ENCODE measurements at regions not wholly inside any gene's neighbourhood (a gene's known extent, or its start where the extent isn't known, plus 50 kb on each side); places are given as distances from the start of the nearest gene placed in this dataset.
"Not testable (repeated sequence)": the region's sequence is repeated elsewhere in the genome, so short reads cannot be mapped to it uniquely, and the experiment has no call there.

DNA sequence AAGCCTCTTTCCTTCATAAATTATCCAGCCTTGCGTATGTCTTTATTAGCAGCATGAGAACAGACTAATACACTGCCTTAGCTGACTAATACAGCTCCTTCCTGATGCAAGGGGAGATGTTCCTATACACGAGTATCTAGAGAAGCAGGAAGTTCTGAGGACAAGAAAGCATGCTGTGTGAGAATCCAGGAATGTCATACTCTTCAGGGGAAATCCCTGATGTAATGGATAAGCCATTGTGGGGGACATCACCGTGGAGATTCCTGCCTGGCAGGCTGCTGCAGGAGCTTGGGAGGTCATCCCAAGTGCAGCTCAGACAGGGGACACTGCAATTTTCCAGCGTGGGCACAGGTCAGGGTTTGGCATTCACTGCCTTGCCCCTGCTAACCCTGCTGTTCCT lies 476.9 kb downstream of the NR2F2 start:
- no peak for DNase-seq (ENCODE audit: low read depth in 2 of 2)

DNA sequence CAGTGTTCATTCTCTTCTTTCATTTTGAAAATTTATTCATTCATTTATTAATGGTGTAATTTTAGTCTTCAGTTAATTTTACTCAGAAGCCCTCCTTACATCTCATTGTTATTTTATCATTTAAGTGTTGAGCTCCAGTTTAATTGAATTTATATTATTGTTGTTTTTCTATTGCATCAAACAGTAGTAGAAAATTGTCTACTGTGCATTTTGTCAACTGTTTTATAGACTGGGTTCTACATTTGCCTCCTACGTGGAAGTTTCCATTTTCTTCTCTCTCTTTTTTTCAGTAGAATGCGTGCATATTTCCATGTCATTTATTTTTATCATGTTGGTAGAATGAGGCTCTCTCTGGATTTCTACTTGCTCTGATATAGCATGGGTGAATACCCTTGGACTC lies 487.4 kb downstream of the NR2F2 start:
- no peak for DNase-seq (ENCODE audit: low read depth in 2 of 2)

DNA sequence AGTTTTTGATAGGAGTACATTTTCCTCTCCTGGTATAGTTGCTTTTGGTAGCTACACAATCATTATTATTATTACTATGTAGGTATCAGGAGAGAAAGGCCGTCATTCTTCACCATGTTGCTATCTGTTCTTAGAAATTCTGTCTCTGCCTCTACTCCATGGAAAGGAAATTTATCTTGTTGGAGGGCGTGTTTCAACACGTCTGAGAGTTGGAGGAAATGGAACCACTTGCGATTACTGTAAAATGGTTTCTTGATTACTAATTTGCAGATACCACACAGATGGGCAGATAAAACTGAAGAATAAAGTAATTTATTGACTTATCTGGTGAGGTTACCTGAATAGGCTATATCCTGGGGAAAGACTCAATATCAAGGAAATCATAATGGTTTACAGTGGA lies 488.4 kb downstream of the NR2F2 start:
- no peak for DNase-seq (ENCODE audit: low read depth in 2 of 2)

DNA sequence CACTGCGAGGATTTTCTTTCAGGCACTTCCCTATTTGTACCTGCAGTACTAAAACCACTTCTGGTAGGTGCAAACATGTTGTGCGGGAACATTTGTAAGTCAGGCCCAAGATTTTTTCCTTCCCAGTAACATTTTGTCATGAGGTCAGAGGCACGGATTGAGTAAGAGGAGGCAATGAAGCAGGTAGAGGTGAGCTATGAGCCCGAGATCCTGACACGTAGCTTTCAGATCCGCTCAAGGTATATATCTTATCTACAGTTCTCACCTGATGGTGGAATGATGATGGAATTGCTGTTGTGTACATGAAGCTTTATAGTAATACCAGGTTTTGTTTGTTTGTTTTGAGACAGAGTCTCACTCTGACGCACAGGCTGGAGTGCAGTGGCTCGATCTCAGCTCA lies 497.5 kb downstream of the NR2F2 start:
- DNase-seq (ENCODE audit: low read depth in 2 of 2) = no peak

DNA sequence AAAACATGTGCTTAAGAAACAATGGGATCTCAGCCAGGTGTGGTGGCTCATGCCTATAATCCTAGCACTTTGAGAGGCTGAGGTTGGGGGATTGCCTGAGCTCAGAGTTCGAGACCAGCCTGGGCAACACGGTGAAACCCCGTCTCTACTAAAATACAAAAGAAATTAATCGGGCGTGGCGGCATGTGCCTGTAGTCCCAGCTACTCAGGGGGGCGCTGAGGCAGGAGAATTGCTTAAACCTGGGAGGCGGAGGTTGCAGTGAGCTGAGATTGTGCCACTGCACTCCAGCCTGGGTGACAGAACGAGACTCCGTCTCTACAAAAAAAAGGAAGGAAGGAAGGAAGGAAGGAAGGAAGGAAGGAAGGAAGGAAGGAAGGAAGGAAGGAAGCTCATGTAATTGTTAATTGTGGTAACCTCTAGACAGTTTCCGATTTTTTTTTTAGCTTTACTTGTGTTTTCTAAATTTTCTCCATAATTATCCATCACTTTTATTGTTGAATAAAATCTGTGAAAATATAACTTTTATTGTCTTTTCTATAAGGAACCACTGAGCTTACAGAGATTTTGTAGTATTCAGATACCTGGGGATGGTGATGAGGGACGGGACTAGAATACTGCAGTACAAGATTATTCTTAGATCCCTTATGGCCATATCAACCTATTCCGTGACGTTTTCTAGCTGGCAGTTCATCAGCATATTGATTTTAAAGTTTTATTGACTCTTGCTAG lies 506.9 kb downstream of the NR2F2 start:
- no peak for DNase-seq (ENCODE audit: low read depth in 2 of 2)

DNA sequence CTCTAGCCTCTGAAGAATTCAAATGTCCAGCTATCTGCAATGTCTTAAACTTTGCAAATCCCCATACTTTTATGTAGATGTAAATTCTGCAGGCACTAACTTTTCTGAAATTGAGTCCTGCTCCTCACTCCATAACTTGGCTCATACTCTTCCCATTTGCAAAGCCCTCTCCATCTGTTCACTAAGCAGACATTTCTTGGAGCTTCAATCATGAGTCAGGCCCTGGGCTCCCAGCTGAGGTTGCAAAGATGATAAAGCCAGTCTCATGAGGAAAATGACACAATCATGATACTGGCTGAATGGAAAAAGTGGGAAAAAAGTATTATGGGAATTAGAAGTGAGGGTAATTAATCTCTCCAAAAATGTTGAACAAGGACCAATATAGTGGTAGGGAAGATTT lies 507.6 kb downstream of the NR2F2 start:
- DNase-seq (ENCODE audit: low read depth in 2 of 2) = no peak

DNA sequence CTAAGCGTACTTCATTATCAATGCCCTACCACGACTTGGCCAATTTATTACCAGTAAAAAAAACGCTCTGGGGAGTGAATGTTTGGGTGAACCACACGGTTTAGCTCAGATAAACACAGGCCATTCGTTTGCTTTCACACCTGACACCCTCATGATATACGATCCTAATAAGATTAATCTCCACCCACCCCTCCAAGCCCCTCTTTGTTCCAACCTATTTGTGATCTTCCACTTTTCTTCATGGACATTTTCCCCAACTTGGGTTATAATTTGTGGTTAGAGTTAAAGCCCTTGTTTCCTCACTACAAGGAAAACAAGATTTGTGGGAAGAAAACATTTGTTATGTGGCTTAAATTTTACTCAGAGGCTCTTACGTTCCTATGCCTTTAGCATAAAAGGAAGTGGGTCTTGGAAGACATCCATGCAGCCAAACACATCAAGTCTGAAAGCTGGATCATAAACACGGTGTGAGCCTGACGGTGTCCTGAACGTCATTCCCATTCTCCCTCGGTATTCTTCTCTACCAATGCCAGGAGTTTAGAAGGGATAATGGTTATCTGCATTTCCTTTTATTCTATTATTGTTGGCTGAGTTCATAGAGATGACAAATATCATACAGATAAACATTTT lies 518.9 kb downstream of the NR2F2 start:
- DNase-seq (ENCODE audit: low read depth in 2 of 2) = no peak

DNA sequence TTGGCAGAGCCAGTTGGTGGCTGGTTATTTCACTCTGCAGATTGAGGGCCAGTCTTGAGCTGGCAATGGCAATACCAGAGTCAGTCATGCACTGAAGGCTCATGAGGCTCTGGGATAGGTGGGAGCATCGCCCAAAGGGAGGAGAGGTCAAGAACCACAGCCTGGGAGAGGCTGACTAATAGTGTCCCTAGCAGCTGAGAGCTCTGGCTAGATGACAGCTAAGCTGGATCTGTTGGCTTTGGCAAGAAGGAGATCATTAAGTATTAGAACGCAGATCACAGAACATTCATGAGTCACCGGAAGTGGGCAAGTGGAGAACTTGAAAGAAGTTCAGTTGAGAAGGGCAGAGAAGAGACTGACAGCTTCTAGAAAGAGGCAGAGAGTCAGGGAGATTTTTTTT lies 521.1 kb downstream of the NR2F2 start:
- no peak for DNase-seq (ENCODE audit: low read depth in 2 of 2)

DNA sequence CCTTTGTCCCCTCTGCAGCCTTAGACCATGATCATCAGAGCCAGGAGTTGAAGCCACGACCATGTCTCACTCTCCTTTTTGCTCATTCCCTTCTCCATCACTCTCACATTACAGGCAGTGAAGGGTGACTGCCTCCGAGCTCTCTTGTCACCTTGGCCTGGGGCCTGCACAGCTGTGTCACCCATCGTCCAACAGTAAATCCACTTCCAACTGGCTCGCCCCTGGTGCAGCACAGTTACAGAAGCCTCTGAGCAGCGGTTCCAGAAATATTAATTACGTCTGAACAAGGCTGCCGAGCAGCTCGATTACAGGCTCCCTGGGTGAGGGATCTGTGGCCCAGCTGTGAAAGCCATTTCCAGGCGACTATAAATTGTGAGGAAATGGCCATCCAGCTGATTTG lies 528.2 kb downstream of the NR2F2 start:
- DNase-seq (ENCODE audit: low read depth in 2 of 2) = no peak

DNA sequence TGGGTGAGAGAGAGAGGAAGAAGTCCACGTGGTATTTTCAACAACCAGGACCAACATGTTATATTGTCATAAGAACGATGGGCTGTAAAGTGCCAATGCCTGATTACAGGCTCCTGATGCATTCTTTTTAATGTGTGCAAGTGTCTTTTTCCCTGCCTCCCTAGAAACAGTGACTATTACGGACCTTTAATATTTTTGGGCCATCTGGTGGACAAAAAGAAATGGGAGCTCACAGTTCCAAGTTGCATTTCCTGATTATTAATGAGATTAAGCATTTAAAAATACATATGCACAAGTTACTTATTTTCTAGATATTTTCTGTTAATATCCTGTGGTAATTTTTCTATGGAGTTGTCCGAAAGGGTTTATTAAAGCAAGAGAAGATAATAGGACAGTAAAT lies 530.2 kb downstream of the NR2F2 start:
- DNase-seq (ENCODE audit: low read depth in 2 of 2) = no peak

DNA sequence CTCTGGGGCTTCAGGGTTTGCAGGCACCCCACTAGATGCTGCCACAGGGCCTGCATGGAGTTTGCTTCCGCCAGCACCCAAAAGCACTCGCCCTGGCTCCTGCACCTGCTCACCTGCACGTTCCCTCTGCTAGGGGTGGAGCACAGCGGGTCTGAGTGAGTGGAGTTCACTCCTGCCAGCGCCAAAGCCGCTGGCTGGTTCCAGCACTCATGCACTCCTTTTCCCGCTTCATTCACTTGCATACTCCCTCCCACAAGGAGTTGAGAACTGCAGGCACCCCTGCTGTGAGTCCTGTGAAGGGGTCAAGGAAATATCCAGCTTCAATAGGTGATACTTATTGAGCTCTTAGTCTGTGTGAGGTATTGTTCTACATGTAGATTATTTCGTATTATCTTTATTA lies 537.5 kb downstream of the NR2F2 start:
- DNase-seq (ENCODE audit: low read depth in 2 of 2) = no peak

DNA sequence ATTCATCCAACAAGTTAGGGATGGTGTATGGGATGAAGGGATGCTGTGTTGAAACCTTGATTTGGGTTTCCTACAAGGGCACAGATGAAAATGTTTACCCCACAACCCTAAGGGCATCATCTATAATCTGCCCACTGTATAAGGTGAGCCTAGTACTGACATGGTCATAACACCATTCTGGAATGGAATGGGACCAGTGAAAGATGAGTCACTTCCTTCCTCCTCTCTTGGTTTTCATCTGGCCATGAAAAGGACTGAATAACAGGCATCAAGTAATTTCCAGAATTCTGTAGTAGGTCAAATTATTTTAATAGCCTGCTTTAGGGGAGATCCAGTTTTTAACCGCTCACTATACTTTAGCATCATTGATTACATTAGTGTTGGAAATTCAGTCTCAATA lies 538.6 kb downstream of the NR2F2 start:
- DNase-seq (ENCODE audit: low read depth in 2 of 2) = no peak

DNA sequence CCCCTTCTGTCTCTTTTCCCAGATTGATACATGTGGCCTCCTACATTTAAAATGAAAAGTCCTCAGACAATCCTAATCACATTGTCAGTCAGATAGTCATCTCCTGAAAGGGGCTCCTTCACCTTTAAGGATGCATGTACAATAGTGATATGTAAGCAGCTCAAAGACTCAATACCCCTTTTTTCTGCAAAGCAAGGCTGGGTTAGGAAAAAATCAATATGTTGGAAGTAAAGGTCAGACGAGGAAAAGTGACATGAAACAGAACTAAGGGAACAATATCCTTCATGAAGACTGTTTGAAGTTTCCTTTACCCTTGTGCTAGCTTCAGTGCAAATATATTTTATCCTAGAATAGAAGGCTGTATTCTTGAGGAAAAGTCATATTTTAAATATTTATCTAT lies 539.3 kb downstream of the NR2F2 start:
- no peak for DNase-seq (ENCODE audit: low read depth in 2 of 2)

DNA sequence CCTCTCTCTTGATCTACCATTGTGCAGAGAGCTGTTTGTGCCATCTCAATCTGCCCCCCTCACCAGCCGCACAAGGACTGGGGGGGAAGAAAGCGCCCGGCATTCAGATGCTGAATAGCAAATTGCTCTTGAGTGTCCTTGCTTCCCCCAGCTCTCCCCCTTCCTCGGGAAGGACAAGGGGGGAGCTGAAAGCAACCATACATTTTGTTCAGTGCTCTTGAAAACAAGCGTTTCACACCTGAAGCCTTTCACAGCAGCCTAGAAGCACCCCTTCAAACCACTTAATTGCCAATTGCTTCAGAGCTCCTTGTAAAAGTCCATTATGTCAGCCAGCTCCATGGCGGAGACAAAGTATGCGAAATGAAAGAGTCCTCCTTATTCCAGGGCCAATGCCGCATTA lies 540.1 kb downstream of the NR2F2 start:
- DNase-seq (ENCODE audit: low read depth in 2 of 2) = no peak

DNA sequence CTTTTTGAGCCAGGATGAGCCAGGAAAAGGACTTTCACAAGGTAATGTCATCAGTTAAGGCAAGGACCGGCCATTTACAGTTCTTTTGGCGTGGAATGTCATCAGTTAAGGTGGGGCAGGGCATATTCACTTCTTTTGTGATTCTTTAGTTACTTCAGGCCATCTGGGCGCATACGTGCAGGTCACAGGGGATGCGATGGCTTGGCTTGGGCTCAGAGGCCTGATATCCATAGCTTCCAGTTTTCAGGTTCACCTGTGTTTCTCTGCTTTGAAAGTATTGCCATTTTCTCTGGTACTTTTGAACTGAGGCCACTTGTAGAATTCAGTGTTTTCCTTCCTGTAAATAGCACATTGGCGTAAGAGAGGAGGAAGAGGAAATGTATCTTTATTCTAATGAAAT lies 546.9 kb downstream of the NR2F2 start:
- not testable (repeated sequence) for DNase-seq (ENCODE audit: low read depth in 2 of 2)

DNA sequence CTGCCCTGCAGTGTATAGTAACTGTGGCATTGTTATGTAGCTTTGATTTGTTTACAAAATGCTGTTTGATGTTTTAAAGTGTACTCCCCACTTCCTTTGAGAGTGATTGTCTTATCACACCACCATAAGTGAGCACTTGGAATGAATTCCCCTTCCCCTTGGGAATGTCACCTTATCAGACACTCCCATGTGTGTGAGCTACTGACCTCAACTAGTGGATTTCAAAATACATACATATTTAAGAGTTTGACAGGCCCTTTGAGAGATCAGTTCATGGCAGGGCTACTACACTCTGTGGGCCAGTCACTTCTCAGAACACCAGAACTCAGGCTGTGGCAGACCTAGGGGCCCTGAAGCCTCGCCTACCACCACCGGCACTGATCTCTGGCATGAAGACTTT lies 547.6 kb downstream of the NR2F2 start:
- DNase-seq (ENCODE audit: low read depth in 2 of 2) = no peak

DNA sequence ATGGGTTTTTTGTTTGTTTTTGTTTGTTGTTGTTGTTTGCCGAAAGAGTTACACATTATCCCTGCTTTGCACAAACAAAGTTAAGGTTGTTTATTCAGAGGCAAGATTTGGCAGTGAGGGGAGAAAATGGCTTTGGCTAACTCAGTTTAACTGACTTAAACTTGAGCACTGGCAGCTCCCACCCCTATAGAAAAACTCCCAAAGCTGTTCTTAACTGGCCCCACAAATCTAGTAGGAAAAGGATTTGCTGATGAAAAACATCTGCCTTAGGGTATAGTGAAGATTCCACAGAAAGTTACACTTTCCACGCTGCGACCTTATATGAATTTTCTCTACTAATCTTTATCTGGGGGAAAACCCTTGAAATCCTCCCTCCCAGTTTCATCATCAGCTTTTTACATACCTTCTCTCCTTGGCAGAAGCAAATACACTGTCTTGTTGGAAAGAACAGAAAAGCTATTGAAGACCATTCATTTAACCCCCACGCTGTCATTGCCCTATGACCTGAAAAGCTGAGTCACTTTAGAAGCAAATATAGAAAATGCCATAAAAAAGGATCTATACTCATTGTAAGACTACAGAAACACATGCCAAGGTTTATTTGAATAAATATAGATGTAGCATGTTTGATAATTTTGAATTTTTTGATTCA lies 551.7 kb downstream of the NR2F2 start:
- no peak for DNase-seq (ENCODE audit: low read depth in 2 of 2)

DNA sequence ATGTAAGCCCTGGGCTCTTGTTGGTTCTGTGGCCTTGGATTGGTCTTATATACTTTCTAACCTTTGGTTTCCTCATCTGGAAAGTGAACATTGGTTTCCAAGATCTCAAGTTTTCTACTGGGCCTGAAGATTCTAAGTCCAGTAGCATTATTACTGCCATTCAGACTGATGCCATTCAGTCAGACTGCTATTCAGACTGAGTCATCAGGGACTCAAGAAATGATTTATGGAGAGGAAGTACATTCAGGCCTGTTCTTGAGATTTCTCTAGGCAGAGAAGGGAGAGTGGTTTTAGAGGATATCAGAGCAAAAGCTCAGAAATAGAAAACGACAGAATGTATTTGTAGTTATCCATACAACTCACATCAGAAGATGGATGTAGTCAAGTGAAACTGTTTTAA lies 557.2 kb downstream of the NR2F2 start:
- DNase-seq (ENCODE audit: low read depth in 2 of 2) = no peak

DNA sequence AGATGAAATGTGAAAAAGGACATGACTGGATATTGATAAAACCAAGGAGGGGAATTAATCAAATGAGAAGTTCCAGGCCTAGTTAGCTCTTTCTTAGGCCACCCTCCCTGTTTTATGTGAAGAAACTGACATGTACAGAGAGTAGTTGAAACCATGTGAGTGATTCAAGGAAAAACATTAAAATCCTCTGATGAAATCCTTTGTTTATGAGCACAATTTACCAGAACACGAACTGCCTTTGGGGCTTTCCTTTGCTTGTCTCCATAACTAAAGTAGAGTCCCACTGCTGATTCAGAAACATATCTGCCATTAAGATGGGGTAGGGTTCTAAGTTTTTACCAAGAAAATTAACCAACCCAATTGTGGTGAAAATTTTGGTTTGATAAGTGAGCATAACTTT lies 558.3 kb downstream of the NR2F2 start:
- no peak for DNase-seq (ENCODE audit: low read depth in 2 of 2)

DNA sequence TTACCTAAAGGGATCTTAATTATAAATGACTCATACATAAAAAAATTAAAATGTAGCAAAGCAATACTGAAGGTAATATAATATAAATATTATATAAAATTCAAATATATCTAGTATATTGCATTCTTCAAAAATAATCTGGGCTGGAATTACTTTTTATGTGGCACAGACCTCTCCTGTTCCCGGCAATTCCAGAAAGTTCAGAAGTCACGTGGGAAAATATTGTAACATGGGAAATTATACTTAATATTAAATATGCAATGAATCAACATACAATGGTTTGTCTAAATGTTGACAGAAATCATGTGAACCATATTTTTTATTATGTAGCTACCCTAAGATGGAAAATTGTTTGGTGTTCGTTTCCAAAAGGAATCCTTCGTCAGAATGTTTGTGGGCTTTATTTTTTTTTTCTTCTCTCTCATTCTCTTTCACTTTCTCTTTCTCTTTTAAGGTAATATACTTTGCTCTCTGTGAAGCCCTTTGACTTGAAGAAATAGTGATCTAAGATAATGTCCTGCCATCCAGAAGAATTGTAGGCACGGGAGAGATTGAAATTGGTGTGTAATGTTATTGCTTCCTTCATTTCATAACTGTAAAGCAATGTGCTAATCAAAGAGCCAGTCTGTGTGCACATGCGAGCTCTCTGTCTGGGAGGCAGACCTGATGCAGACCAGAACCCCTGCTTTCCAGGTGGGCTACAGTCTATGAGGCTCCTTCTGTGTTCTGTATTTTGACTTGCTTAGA lies 559.4 kb downstream of the NR2F2 start:
- DNase-seq (ENCODE audit: low read depth in 2 of 2) = no peak

DNA sequence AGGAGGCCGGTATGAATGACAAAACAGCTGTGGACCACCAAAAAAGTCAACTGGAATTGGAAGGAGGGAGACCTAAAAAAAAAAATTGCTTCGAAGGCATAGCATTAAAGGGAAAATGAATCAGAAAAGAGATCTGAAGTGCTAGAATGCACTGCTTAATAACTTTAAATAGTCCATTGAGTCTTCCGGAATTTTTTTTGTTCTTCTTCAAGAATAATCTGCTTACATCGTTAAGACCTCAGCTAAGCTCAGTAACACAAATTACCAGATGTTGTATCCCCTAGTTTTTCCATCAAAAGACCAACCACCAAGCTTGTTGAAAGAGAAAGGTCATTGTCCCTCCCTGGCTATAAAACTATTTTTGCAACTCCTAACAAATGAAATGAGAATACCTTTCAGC lies 560.5 kb downstream of the NR2F2 start:
- DNase-seq (ENCODE audit: low read depth in 2 of 2) = no peak

DNA sequence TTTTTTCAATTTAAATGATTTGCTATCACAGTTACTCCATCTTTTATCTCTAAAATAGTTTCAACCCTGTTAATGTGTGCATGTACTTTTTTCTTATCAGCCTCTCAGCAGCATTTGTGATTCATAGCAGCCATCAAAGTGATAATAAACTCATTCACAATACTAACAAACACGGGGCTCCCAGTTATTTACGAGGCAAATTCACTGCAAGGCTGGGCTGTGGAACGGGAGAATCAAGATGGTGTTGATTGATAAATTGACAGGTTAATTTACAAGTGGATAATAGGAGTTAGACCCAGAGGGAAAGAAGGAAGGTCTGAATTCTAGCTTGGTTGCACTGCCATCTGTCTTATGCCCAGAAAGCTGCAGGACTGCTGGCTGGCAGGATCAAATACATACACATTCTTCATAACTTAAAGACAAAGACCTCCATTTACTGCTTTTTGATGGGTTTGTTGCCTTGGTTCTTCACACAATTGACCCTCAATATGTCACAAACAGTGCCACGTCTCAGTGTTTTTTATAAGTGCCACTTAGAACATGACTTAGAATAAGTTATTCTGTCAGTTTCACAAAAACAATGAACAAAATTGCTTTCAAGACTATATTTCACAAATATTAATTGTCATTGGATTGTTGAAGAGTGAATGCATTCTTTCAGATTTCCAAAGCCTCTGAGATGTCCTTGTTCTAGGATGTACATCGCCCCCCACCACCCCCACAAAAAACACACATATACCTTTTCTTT lies 562.8 kb downstream of the NR2F2 start:
- no peak for DNase-seq (ENCODE audit: low read depth in 2 of 2)

All from fibroblast of skin of left quadriceps (primary cell).